ENCODE measurements at regions not wholly inside any gene's neighbourhood (a gene's known extent, or its start where the extent isn't known, plus 50 kb on each side); places are given as distances from the start of the nearest gene placed in this dataset.

GRCh38 chr15:20358779-20359414 is 182.7 kb downstream of the GOLGA6L6 start:
- H3K9me3 ChIP-seq (ENCODE audit: low read length) = no peaks in the 10 kb centered on the region
- no peaks in the 10 kb centered on the region for H3K27me3 ChIP-seq (ENCODE audit: insufficient read depth, low read length)
- H3K36me3 ChIP-seq (ENCODE audit: insufficient read depth, low read length) = no peaks in the 10 kb centered on the region
- H3K4me2 ChIP-seq (ENCODE audit: low read length) = no peak overlapping the region
- TF ChIP-seq EZH2 (IDR thresholded peaks at IDR 0.05; ENCODE audit: borderline replicate concordance, low read length) (no peak), CTCF (IDR thresholded peaks at IDR 0.05; ENCODE audit: low read length) (no peak)
- no peaks in the 10 kb centered on the region for H3F3A ChIP-seq (ENCODE audit: insufficient read depth, low read length)
- H3K9ac ChIP-seq (ENCODE audit: low read length) = no peak overlapping the region
- no peaks in the 10 kb centered on the region for H4K20me1 ChIP-seq (ENCODE audit: insufficient read depth, low read length)
- H3K4me3 ChIP-seq (ENCODE audit: low read depth, low read length, poor library complexity, severe bottlenecking) = no peak overlapping the region
- no peaks in the 10 kb centered on the region for H3K79me2 ChIP-seq (ENCODE audit: insufficient read depth, low read length)
- no peaks in the 10 kb centered on the region for H3K4me1 ChIP-seq (ENCODE audit: insufficient read depth, low read length, severe bottlenecking)
- no peak overlapping the region for H3K27ac ChIP-seq (ENCODE audit: low read depth, low read length, poor library complexity, severe bottlenecking)
- H2AFZ ChIP-seq (ENCODE audit: low read length) = no peak overlapping the region
- H3K9me2 ChIP-seq (ENCODE audit: low read depth, low read length) = no peaks in the 10 kb centered on the region

DNA sequence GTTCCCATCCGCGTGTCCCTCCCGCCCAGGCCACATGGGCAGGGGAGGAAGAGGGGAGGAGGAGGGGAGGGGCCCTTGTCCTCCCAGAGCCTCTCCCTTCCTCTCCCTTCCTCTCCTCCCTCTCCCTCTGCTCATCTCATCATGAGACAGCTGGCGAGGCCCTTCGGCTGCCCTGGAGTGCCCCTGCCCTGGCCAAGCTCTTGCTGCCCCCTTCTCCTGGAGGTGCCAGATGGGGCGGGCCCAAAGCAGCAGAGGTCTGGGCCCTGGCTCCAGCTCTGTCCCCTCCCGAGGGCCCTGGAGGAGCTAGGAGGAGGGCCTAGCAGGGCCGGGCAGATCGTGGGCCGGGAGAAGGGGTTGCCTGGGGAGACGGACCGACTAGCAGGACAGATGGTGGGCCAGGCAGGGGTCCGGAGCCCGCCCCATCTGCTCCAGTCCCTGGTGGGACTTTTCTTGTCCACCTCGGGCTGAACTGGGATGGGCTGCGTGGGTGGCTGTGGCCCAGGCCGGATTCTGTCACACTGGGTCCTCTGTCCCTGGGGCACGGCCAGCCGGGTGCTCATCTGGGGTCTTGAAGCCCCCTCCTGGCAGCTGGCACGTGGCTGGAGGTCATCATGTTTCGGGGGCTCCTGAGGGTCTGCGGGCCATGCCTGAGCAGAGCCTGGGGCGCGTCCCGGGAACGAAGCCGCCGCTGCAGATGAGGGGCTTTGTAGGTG is 183.4 kb downstream of the GOLGA6L6 start:
- Histone ChIP-seq H2AFZ (ENCODE audit: low read length) (no peak overlapping the region), H3K27ac (ENCODE audit: low read depth, low read length, poor library complexity, severe bottlenecking) (no peak overlapping the region), H3K9me2 (ENCODE audit: low read depth, low read length) (no peaks in the 10 kb centered on the region), H3K79me2 (ENCODE audit: insufficient read depth, low read length) (no peaks in the 10 kb centered on the region), H3K4me3 (ENCODE audit: low read depth, low read length, poor library complexity, severe bottlenecking) (no peak overlapping the region), H4K20me1 (ENCODE audit: insufficient read depth, low read length) (no peaks in the 10 kb centered on the region), H3K9me3 (ENCODE audit: low read length) (no peaks in the 10 kb centered on the region), H3F3A (ENCODE audit: insufficient read depth, low read length) (no peaks in the 10 kb centered on the region), H3K4me2 (ENCODE audit: low read length) (no peak overlapping the region), H3K27me3 (ENCODE audit: insufficient read depth, low read length) (no peaks in the 10 kb centered on the region), H3K9ac (ENCODE audit: low read length) (no peak overlapping the region), H3K4me1 (ENCODE audit: insufficient read depth, low read length, severe bottlenecking) (no peaks in the 10 kb centered on the region), H3K36me3 (ENCODE audit: insufficient read depth, low read length) (no peaks in the 10 kb centered on the region)
- no peak for TF ChIP-seq CTCF (IDR thresholded peaks at IDR 0.05; ENCODE audit: low read length)
- TF ChIP-seq EZH2 (IDR thresholded peaks at IDR 0.05; ENCODE audit: borderline replicate concordance, low read length) = no peak

DNA sequence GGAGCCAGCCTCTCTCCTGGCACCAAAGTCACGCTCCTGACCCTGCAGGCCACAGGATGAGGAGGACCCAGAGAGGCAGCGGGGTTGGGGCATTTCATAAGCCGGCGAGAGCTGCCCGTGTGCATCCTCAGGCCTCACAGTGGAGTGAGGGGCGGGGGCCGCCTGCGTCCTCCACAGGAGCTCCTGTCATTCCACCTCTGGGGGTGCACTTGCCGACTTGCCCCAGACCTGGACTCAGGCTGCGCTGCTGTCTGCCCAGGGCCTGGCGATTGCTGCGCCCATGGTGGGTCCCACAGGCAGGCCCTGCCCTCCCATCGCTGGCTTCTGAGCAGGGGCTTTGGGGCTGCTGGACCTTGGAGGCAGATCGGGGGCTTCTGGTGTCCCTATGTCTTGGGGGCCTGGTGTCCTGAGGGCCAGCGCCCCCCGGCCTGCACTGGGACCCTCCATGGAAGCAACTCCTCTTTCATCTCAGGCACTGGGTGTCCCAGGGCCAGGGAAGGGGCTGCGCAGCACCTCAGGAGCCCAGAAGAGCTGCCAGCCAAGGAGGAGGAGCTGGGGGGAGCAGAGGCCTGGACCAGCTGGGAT is 184.0 kb downstream of the GOLGA6L6 start:
- no peaks in the 10 kb centered on the region for H3K4me1 ChIP-seq (ENCODE audit: insufficient read depth, low read length, severe bottlenecking)
- H3F3A ChIP-seq (ENCODE audit: insufficient read depth, low read length) = no peaks in the 10 kb centered on the region
- H3K4me2 ChIP-seq (ENCODE audit: low read length) = no peak overlapping the region
- no peaks in the 10 kb centered on the region for H3K36me3 ChIP-seq (ENCODE audit: insufficient read depth, low read length)
- no peak for TF ChIP-seq CTCF (IDR thresholded peaks at IDR 0.05; ENCODE audit: low read length)
- TF ChIP-seq EZH2 (IDR thresholded peaks at IDR 0.05; ENCODE audit: borderline replicate concordance, low read length) = no peak
- H3K4me3 ChIP-seq (ENCODE audit: low read depth, low read length, poor library complexity, severe bottlenecking) = no peak overlapping the region
- H3K9me2 ChIP-seq (ENCODE audit: low read depth, low read length) = no peaks in the 10 kb centered on the region
- H3K27me3 ChIP-seq (ENCODE audit: insufficient read depth, low read length) = no peaks in the 10 kb centered on the region
- H4K20me1 ChIP-seq (ENCODE audit: insufficient read depth, low read length) = no peaks in the 10 kb centered on the region
- no peak overlapping the region for H3K27ac ChIP-seq (ENCODE audit: low read depth, low read length, poor library complexity, severe bottlenecking)
- no peak overlapping the region for H2AFZ ChIP-seq (ENCODE audit: low read length)
- H3K79me2 ChIP-seq (ENCODE audit: insufficient read depth, low read length) = no peaks in the 10 kb centered on the region
- H3K9ac ChIP-seq (ENCODE audit: low read length) = no peak overlapping the region
- H3K9me3 ChIP-seq (ENCODE audit: low read length) = no peaks in the 10 kb centered on the region
